CD4-positive, CD25-positive, alpha-beta regulatory T cell (primary cell): ENCODE measurements at regions not wholly inside any gene's neighbourhood (a gene's known extent, or its start where the extent isn't known, plus 50 kb on each side); places are given as distances from the start of the nearest gene placed in this dataset.

Experiments
- ATAC-seq, 2 donors: fragments of 150-1000 bp; cut with Tn5 transposase; one replicate each; pipeline ENCODE4 v1.10.0; 2021; ENCODE audit warnings: low read depth in 2 of 2, moderate number of reproducible peaks in 2 of 2, moderate library complexity in 1 of 2
- DNase-seq, 3 donors: peaks; one replicate each; pipeline versions ENCODE4 v3.0.0 to v3.0.0-alpha.2; 2012 to 2022; ENCODE audit warnings: mixed read lengths in 1 of 3
- H3K27ac ChIP-seq: one replicate; pipeline ENCODE4 v1.7.0; 2013; ENCODE audit warnings: mild to moderate bottlenecking, low read length; ENCODE audit not compliant: insufficient read depth, poor library complexity, severe bottlenecking
- H3K27me3 ChIP-seq: one replicate; pipeline ENCODE4 v1.7.0; 2013; ENCODE audit warnings: low read length; ENCODE audit not compliant: control insufficient read depth, insufficient read depth
- H3K36me3 ChIP-seq: one replicate; pipeline ENCODE4 v1.7.0; 2013; ENCODE audit warnings: mild to moderate bottlenecking, low read length, moderate library complexity; ENCODE audit not compliant: control insufficient read depth, insufficient read depth
- H3K4me1 ChIP-seq: 2 replicates; pipeline ENCODE4 v1.7.0; 2013; ENCODE audit warnings: mild to moderate bottlenecking, low read length; ENCODE audit not compliant: insufficient read depth, control insufficient read depth, poor library complexity, severe bottlenecking
- H3K4me3 ChIP-seq: one replicate; pipeline ENCODE4 v1.7.0; 2013; ENCODE audit warnings: low read depth, mild to moderate bottlenecking, low read length, moderate library complexity
- H3K9me3 ChIP-seq, 2 experiments: 1 replicate in 1 of 2; 2 replicates in 1 of 2; pipeline ENCODE4 v1.7.0; 2013; ENCODE audit warnings: low read length in 2 of 2, mild to moderate bottlenecking in 1 of 2, moderate library complexity in 1 of 2; ENCODE audit not compliant: control insufficient read depth in 2 of 2
- H3K27ac Mint-ChIP-seq, 3 donors: one replicate each; pipeline ENCODE4 v1.8.0; 2020 to 2022; ENCODE audit warnings: mild to moderate bottlenecking in 3 of 3, mixed read lengths in 3 of 3, moderate library complexity in 2 of 3
- H3K27me3 Mint-ChIP-seq: one replicate; pipeline ENCODE4 v1.8.0; 2022; ENCODE audit warnings: mild to moderate bottlenecking, mixed read lengths
- H3K36me3 Mint-ChIP-seq: one replicate; pipeline ENCODE4 v1.8.0; 2020; ENCODE audit warnings: mixed read lengths
- H3K4me1 Mint-ChIP-seq, 4 donors: one replicate each; pipeline ENCODE4 v1.8.0; 2020 to 2022; ENCODE audit warnings: mixed read lengths in 4 of 4, mild to moderate bottlenecking in 1 of 4
- H3K4me3 Mint-ChIP-seq, 4 donors: one replicate each; pipeline ENCODE4 v1.8.0; 2020 to 2022; ENCODE audit warnings: mild to moderate bottlenecking in 4 of 4, mixed read lengths in 4 of 4, moderate library complexity in 3 of 4
- H3K9me3 Mint-ChIP-seq, 7 donors: one replicate each; pipeline ENCODE4 v1.8.0; 2020 to 2022; ENCODE audit warnings: mixed read lengths in 7 of 7, mild to moderate bottlenecking in 3 of 7, moderate library complexity in 2 of 7

- no peak overlapping the region for H3K4me3 Mint-ChIP-seq
- peaks cover 9 to 13% (median 12%) of the 10 kb centered on the region in 4 donors for H3K4me1 Mint-ChIP-seq
- peaks cover 8% of the 10 kb centered on the region for H3K4me1 ChIP-seq
- no peak overlapping the region for H3K27ac ChIP-seq
- H3K27me3 Mint-ChIP-seq, result peaks cover 8% of the 10 kb centered on the region
- DNase-seq (no peak), ATAC-seq (no peak)
- no peaks in the 10 kb centered on the region for H3K36me3 Mint-ChIP-seq
- H3K9me3 Mint-ChIP-seq, result peaks cover 0 to 1% (median 0%) of the 10 kb centered on the region in 7 donors
- H3K9me3 ChIP-seq, result no peaks in the 10 kb centered on the region
- H3K27ac Mint-ChIP-seq, result no peak overlapping the region
- no peak overlapping the region for H3K4me3 ChIP-seq
- H3K36me3 ChIP-seq, result no peaks in the 10 kb centered on the region
- no peaks in the 10 kb centered on the region for H3K27me3 ChIP-seq
These were observed 387.1 kb upstream of the JARID2 start for GRCh38 chr6:14858808-14859207.

GRCh38 chr6:14860774-14861173 is 385.1 kb upstream of the JARID2 start:
- Mint-ChIP-seq H3K36me3 (no peaks in the 10 kb centered on the region), H3K27ac (no peak overlapping the region), H3K27me3 (peaks cover 11% of the 10 kb centered on the region), H3K9me3 (peaks cover 0 to 1% (median 0%) of the 10 kb centered on the region in 7 donors), H3K4me1 (peaks cover 11 to 20% (median 15%) of the 10 kb centered on the region in 4 donors), H3K4me3 (no peak overlapping the region)
- no peaks in the 10 kb centered on the region for H3K27me3 ChIP-seq
- DNase-seq, result no peak
- ATAC-seq, result no peak
- peaks cover 11% of the 10 kb centered on the region for H3K4me1 ChIP-seq
- H3K4me3 ChIP-seq, result no peak overlapping the region
- no peaks in the 10 kb centered on the region for H3K36me3 ChIP-seq
- no peak overlapping the region for H3K27ac ChIP-seq
- no peaks in the 10 kb centered on the region for H3K9me3 ChIP-seq

GRCh38 chr6:14861491-14861943 is 384.4 kb upstream of the JARID2 start:
- Histone ChIP-seq H3K27me3 (no peaks in the 10 kb centered on the region), H3K9me3 (no peaks in the 10 kb centered on the region), H3K27ac (no peak overlapping the region), H3K36me3 (no peaks in the 10 kb centered on the region), H3K4me3 (no peak overlapping the region), H3K4me1 (peaks cover 11% of the 10 kb centered on the region)
- H3K9me3 Mint-ChIP-seq, result peaks cover 0 to 1% (median 0%) of the 10 kb centered on the region in 7 donors
- peaks cover 11 to 22% (median 17%) of the 10 kb centered on the region in 4 donors for H3K4me1 Mint-ChIP-seq
- H3K4me3 Mint-ChIP-seq, result no peak overlapping the region
- no peak for DNase-seq
- ATAC-seq, result no peak
- peaks cover 11% of the 10 kb centered on the region for H3K27me3 Mint-ChIP-seq
- no peak overlapping the region for H3K27ac Mint-ChIP-seq
- no peaks in the 10 kb centered on the region for H3K36me3 Mint-ChIP-seq

- Histone ChIP-seq H3K36me3 (no peaks in the 10 kb centered on the region), H3K4me1 (peaks cover 2% of the 10 kb centered on the region), H3K27me3 (no peaks in the 10 kb centered on the region), H3K4me3 (no peak overlapping the region), H3K9me3 (no peaks in the 10 kb centered on the region), H3K27ac (no peak overlapping the region)
- ATAC-seq (no peak), DNase-seq (no peak)
- H3K4me3 Mint-ChIP-seq, result no peak overlapping the region
- H3K27ac Mint-ChIP-seq, result peak overlapping the region in 1 of 3 donors; percentile 44
- H3K4me1 Mint-ChIP-seq, result peaks cover under 1 to 14% (median 9%) of the 10 kb centered on the region in 4 donors
- H3K27me3 Mint-ChIP-seq, result peaks cover 11% of the 10 kb centered on the region
- H3K36me3 Mint-ChIP-seq, result no peaks in the 10 kb centered on the region
- peaks cover 0 to 1% (median 0%) of the 10 kb centered on the region in 7 donors for H3K9me3 Mint-ChIP-seq
These were observed 383.0 kb upstream of the JARID2 start for GRCh38 chr6:14862845-14863244.

GRCh38 chr6:14863902-14864850 is 381.7 kb upstream of the JARID2 start:
- Mint-ChIP-seq H3K9me3 (peaks cover 0 to 1% (median 0%) of the 10 kb centered on the region in 7 donors), H3K27me3 (peaks cover 11% of the 10 kb centered on the region), H3K4me1 (peaks cover 0 to 14% (median 5%) of the 10 kb centered on the region in 4 donors), H3K4me3 (no peak overlapping the region), H3K27ac (no peak overlapping the region), H3K36me3 (no peaks in the 10 kb centered on the region)
- DNase-seq (no peak), ATAC-seq (no peak)
- Histone ChIP-seq H3K9me3 (no peaks in the 10 kb centered on the region), H3K27ac (no peak overlapping the region), H3K4me3 (no peak overlapping the region), H3K27me3 (no peaks in the 10 kb centered on the region), H3K36me3 (no peaks in the 10 kb centered on the region), H3K4me1 (peaks cover 2% of the 10 kb centered on the region)

- Mint-ChIP-seq H3K27ac (peak overlapping the region in 1 of 3 donors; percentile 2), H3K9me3 (peaks cover 0 to 1% (median 0%) of the 10 kb centered on the region in 7 donors), H3K27me3 (peaks cover 11% of the 10 kb centered on the region), H3K4me3 (no peak overlapping the region), H3K4me1 (peaks cover 0 to 14% (median 5%) of the 10 kb centered on the region in 4 donors), H3K36me3 (no peaks in the 10 kb centered on the region)
- Histone ChIP-seq H3K36me3 (no peaks in the 10 kb centered on the region), H3K27me3 (no peaks in the 10 kb centered on the region), H3K27ac (no peak overlapping the region), H3K4me3 (no peak overlapping the region), H3K4me1 (peaks cover 2% of the 10 kb centered on the region), H3K9me3 (no peaks in the 10 kb centered on the region)
- peak in 1 of 3 donors; percentile 29 for DNase-seq
- peak in 1 of 2 donors; percentile 28 for ATAC-seq
These were observed 380.3 kb upstream of the JARID2 start for GRCh38 chr6:14865531-14866100.

GRCh38 chr6:14867802-14868201 is 378.1 kb upstream of the JARID2 start:
- Mint-ChIP-seq H3K4me3 (no peak overlapping the region), H3K9me3 (peaks cover 0 to 1% (median 0%) of the 10 kb centered on the region in 7 donors), H3K4me1 (peaks cover 5 to 16% (median 7%) of the 10 kb centered on the region in 4 donors), H3K36me3 (no peaks in the 10 kb centered on the region), H3K27me3 (peaks cover 9% of the 10 kb centered on the region), H3K27ac (no peak overlapping the region)
- no peak overlapping the region for H3K4me3 ChIP-seq
- ATAC-seq (no peak), DNase-seq (no peak)
- H3K36me3 ChIP-seq, result no peaks in the 10 kb centered on the region
- H3K4me1 ChIP-seq, result peaks cover 2% of the 10 kb centered on the region
- no peaks in the 10 kb centered on the region for H3K27me3 ChIP-seq
- no peak overlapping the region for H3K27ac ChIP-seq
- no peaks in the 10 kb centered on the region for H3K9me3 ChIP-seq
